K562 (cell line): ENCODE measurements at regions not wholly inside any gene's neighbourhood (a gene's known extent, or its start where the extent isn't known, plus 50 kb on each side); places are given as distances from the start of the nearest gene placed in this dataset.

Experiments
- ATAC-seq: fragments of 200-7000 bp; cut with Tn5 transposase; 3 replicates; pipeline ENCODE4 v1.9.1; 2020; ENCODE audit warnings: moderate library complexity
- BruUV-seq: library from RNA; stranded (reverse); fragments of 400-500 nt; replicated peaks from 2 replicates; lab custom pipeline; 2021; lab: Mats Ljungman, UMichigan
- CTCF ChIA-PET: fragments of 300-600 bp; formaldehyde crosslinking; extraction: SDS; loops from one replicate; lab custom pipeline; 2021; ENCODE audit warnings: low intra/inter-chr PET ratio; lab: Yijun Ruan, JAX
- POLR2A ChIA-PET: fragments of 300-600, 350-650 bp; sonication (Branson Sonifier 250); formaldehyde crosslinking; extraction: SDS; loops from one replicate; lab custom pipeline; 2021; ENCODE audit warnings: antibody characterized with exemption, inconsistent platforms; lab: Yijun Ruan, JAX
- DNase-seq, 4 experiments: peaks; one replicate each; pipeline versions ENCODE4 v3.0.0 to v3.0.0-alpha.2; 2011 to 2018; ENCODE audit warnings: low spot score in 3 of 4, mixed read lengths in 3 of 4; ENCODE audit errors: extremely low read depth in 1 of 4
- FAIRE-seq: peaks from 2 replicates; lab custom pipeline; 2011; peaks lifted over from hg19 to GRCh38; lab: Jason Lieb, UNC
- H2AFZ ChIP-seq: 2 replicates; pipeline ENCODE4 v1.6.0; 2011; ENCODE audit warnings: low read depth, low read length, control low read depth, inconsistent platforms
- H3K27ac ChIP-seq: fragments of 200-600 bp; 3 replicates; pipeline ENCODE4 v1.8.0; 2011; ENCODE audit warnings: low read depth, mild to moderate bottlenecking, control low read depth, inconsistent platforms, low read length, moderate library complexity, mixed read lengths; ENCODE audit errors: extremely low read depth
- H3K27me3 ChIP-seq, 2 experiments: fragments of 300-600 bp in 1 of 2; 2 replicates in 1 of 2; 3 replicates in 1 of 2; pipeline versions ENCODE4 v1.6.0 to v1.8.0; 2011; ENCODE audit warnings: inconsistent platforms in 2 of 2, low read length in 2 of 2, mild to moderate bottlenecking in 1 of 2, mixed read lengths in 1 of 2, moderate library complexity in 1 of 2; ENCODE audit not compliant: control insufficient read depth in 2 of 2, insufficient read depth in 2 of 2
- H3K36me3 ChIP-seq: fragments of 300-600 bp; 3 replicates; pipeline ENCODE4 v1.8.0; 2011; ENCODE audit warnings: mild to moderate bottlenecking, low read length, inconsistent platforms; ENCODE audit not compliant: control insufficient read depth, insufficient read depth
- H3K4me1 ChIP-seq, 2 experiments: fragments of 200-600 bp in 1 of 2; replicated peaks in 1 of 2; 2 replicates in 1 of 2; 3 replicates in 1 of 2; pipeline versions ENCODE4 v1.5.1 to v1.8.0; 2011; ENCODE audit warnings: inconsistent platforms in 2 of 2, low read length in 2 of 2, mild to moderate bottlenecking in 1 of 2, mixed read lengths in 1 of 2, moderate library complexity in 1 of 2; ENCODE audit not compliant: control insufficient read depth in 2 of 2, insufficient read depth in 2 of 2
- H3K4me2 ChIP-seq: 2 replicates; pipeline ENCODE4 v1.6.1; 2011; ENCODE audit warnings: low read length, control low read depth, inconsistent platforms, mixed read lengths; ENCODE audit not compliant: insufficient read depth
- H3K4me3 ChIP-seq: fragments of 200-600 bp; sonication (generic), shearing (Covaris generic); 2 replicates; pipeline ENCODE4 v1.5.1; 2016; ENCODE audit warnings: control low read depth, inconsistent platforms
- H3K79me2 ChIP-seq: fragments of 200-600 bp; 3 replicates; pipeline ENCODE4 v1.8.0; 2011; ENCODE audit warnings: low read length, inconsistent platforms; ENCODE audit not compliant: control insufficient read depth, insufficient read depth
- H3K9ac ChIP-seq, 2 experiments: 2 replicates each; pipeline versions ENCODE4 v1.6.0 to v1.6.1; 2011; ENCODE audit warnings: low read depth in 2 of 2, low read length in 2 of 2, control low read depth in 1 of 2, inconsistent platforms in 1 of 2, mild to moderate bottlenecking in 1 of 2, mixed read lengths in 1 of 2; ENCODE audit not compliant: insufficient read depth in 1 of 2
- H3K9me1 ChIP-seq: one replicate; pipeline ENCODE4 v1.6.0; 2011; ENCODE audit warnings: inconsistent platforms, mild to moderate bottlenecking, low read length, moderate library complexity; ENCODE audit not compliant: control insufficient read depth, insufficient read depth
- H3K9me3 ChIP-seq: replicated peaks from 2 replicates; pipeline ENCODE4 v1.5.1; 2011; ENCODE audit warnings: low read depth, low read length, inconsistent platforms; ENCODE audit not compliant: control insufficient read depth, insufficient read depth
- H4K20me1 ChIP-seq: replicated peaks from 2 replicates; pipeline ENCODE4 v1.6.1; 2011; ENCODE audit warnings: low read length, inconsistent platforms, mixed read lengths; ENCODE audit not compliant: control insufficient read depth, insufficient read depth
- C11orf30 ChIP-seq: fragments of 450-650 bp; IDR thresholded peaks from 2 replicates; pipeline ENCODE4 v1.6.1; 2016; ENCODE audit warnings: low read depth, mild to moderate bottlenecking
- JUND ChIP-seq, 2 experiments: IDR thresholded peaks; 2 replicates in 1 of 2; 3 replicates in 1 of 2; pipeline ENCODE4 v1.6.1; 2011; ENCODE audit warnings: borderline replicate concordance in 2 of 2, low read depth in 2 of 2, low read length in 2 of 2, improper control_type of control experiment in 1 of 2, missing biosample characterization in 1 of 2, missing genetic modification characterization in 1 of 2, missing genetic modification reagents in 1 of 2
- MECOM ChIP-seq: fragments of 250-450 bp; sonication (Bioruptor Pico); IDR thresholded peaks from 2 replicates; pipeline ENCODE4 v1.8.0; 2022; ENCODE audit warnings: inconsistent platforms
- MXD1 ChIP-seq: fragments of 250-450 bp; sonication (Bioruptor Pico); IDR thresholded peaks from 2 replicates; pipeline ENCODE4 v1.8.0; 2021; ENCODE audit warnings: borderline replicate concordance, mild to moderate bottlenecking, moderate library complexity; ENCODE audit not compliant: poor library complexity, severe bottlenecking
- RNF219 ChIP-seq: fragments of 250-450 bp; sonication (Bioruptor Pico); IDR thresholded peaks from 2 replicates; pipeline ENCODE4 v1.5.0; 2022; ENCODE audit warnings: mild to moderate bottlenecking
- SIN3B ChIP-seq: fragments of 450-650 bp; IDR thresholded peaks from 2 replicates; pipeline ENCODE4 v1.6.1; 2017; ENCODE audit warnings: low read depth, mild to moderate bottlenecking, moderate library complexity
- ZFP30 ChIP-seq: fragments of 250-450 bp; sonication (Bioruptor Pico); IDR thresholded peaks from 2 replicates; pipeline ENCODE4 v1.8.0; 2022; ENCODE audit warnings: moderate library complexity, mild to moderate bottlenecking, inconsistent platforms, borderline replicate concordance
- ZNF318 ChIP-seq, 2 experiments: fragments of 450-650 bp; IDR thresholded peaks; 2 replicates each; pipeline ENCODE4 v1.6.1; 2016; ENCODE audit warnings: mild to moderate bottlenecking in 2 of 2, borderline replicate concordance in 1 of 2, low read depth in 1 of 2, moderate library complexity in 1 of 2
- WGBS: fragments of 100-300 bp; shearing (Covaris generic); methylation state at CpG from one replicate; pipeline ENCODE4 v1.1.6; 2016; ENCODE audit warnings: low coverage, mixed read lengths; ENCODE audit not compliant: insufficient coverage; ENCODE audit errors: missing lambda C conversion rate; 5-methylcytosine and 5-hydroxymethylcytosine counted together
- in situ Hi-C: fragments of 300-500 bp; cut with MboI; formaldehyde crosslinking; loops from 4 replicates; pipeline ENCODE4 v1.15.0; 2018; ENCODE audit warnings: inconsistent platforms, mixed read lengths
- intact Hi-C: fragments of 100-400 bp; cut with micrococcal nuclease; formaldehyde crosslinking; loops from 2 replicates; pipeline ENCODE4 v1.14.2; 2022

- ChIA-PET CTCF (no interaction called here), POLR2A (interaction anchor here (0.6 kb wide), 1 partner anchor 640 kb away, joined by 3 read pairs; no protein-coding TSS in a partner anchor)
- Histone ChIP-seq H3K9me3 (no peaks in the 10 kb centered on the region), H2AFZ (no peak overlapping the region), H3K27ac (no peak overlapping the region), H3K9me1 (no peaks in the 10 kb centered on the region), H3K4me1 (no peaks in the 10 kb centered on the region), H3K79me2 (no peaks in the 10 kb centered on the region), H3K4me2 (no peak overlapping the region), H4K20me1 (no peaks in the 10 kb centered on the region), H3K27me3 (no peaks in the 10 kb centered on the region), H3K36me3 (no peaks in the 10 kb centered on the region), H3K4me3 (no peak overlapping the region), H3K9ac (no peak overlapping the region)
- DNase-seq (no peak), FAIRE-seq (no peak), ATAC-seq (no peak)
- WGBS, result 0% methylated on average over 1 of the region's 1 CpG
- in situ Hi-C loops (loop anchor here (25.0 kb wide), 1 partner anchor 314 kb away; no protein-coding TSS in a partner anchor), intact Hi-C loops (no loop called here)
- BruUV-seq, result no TSS peak
- TF ChIP-seq ZNF318 (IDR thresholded peaks at IDR 0.05; ENCODE audit: borderline replicate concordance in 1 of 2, low read depth in 1 of 2) (no peak), C11orf30 (no peak), RNF219 (CRISPR knock-in tag) (no peak), JUND (IDR thresholded peaks at IDR 0.05; ENCODE audit: borderline replicate concordance, low read depth, low read length) (no peak), JUND (tag; IDR thresholded peaks at IDR 0.05; ENCODE audit: borderline replicate concordance, low read depth, low read length) (no peak), ZFP30 (CRISPR knock-in tag) (no peak), SIN3B (no peak), MXD1 (CRISPR knock-in tag) (no peak), MECOM (CRISPR knock-in tag) (no peak)
These were observed 79.7 kb downstream of the VMA21 start for GRCh38 chrX:151476604-151477303.
